ENCODE measurements at regions not wholly inside any gene's neighbourhood (a gene's known extent, or its start where the extent isn't known, plus 50 kb on each side); places are given as distances from the start of the nearest gene placed in this dataset.

- no peak for TF ChIP-seq TAF1 (IDR thresholded peaks at IDR 0.05; ENCODE audit: borderline replicate concordance, insufficient read depth, low read length)
- no peak for TF ChIP-seq FOXP2 (optimal IDR thresholded peaks at IDR 0.05; ENCODE audit: borderline replicate concordance, extremely low read depth, extremely low read length, insufficient read depth)
- no peak for TF ChIP-seq POLR2AphosphoS5 (IDR thresholded peaks at IDR 0.05; ENCODE audit: low read depth, low read length)
- TF ChIP-seq SIN3A (IDR thresholded peaks at IDR 0.05; ENCODE audit: borderline replicate concordance, insufficient read depth, low read length): no peak
- no peak for TF ChIP-seq REST (IDR thresholded peaks at IDR 0.05; ENCODE audit: insufficient read depth in 1 of 2, low read depth in 2 of 2, low read length in 2 of 2)
Measured at GRCh38 chr6:9979996-9980395, 434.9 kb downstream of the TFAP2A start.

DNA sequence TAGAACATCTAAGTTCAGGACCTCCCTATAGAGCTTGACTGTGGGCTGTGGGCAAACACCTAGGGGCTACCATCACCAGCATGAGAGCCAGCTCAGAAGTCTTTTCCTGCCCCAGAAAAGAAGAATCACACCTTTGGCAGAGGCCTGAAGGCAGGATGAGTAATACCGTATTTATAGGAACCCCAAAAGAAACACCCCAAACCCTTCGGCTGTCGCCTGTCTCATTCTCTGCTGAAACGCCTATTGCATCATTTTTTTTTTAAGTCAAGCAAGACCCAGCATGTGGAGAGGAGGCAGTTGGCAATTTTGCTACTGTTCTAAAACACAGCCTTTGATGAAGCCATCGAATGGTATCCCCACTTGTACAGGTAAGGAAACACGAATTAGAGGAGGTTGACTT lies 436.4 kb downstream of the TFAP2A start:
- TF ChIP-seq REST (IDR thresholded peaks at IDR 0.05; ENCODE audit: insufficient read depth in 1 of 2, low read depth in 2 of 2, low read length in 2 of 2) (no peak), SIN3A (IDR thresholded peaks at IDR 0.05; ENCODE audit: borderline replicate concordance, insufficient read depth, low read length) (no peak), FOXP2 (optimal IDR thresholded peaks at IDR 0.05; ENCODE audit: borderline replicate concordance, extremely low read depth, extremely low read length, insufficient read depth) (no peak)

- TF ChIP-seq POLR2AphosphoS5 (IDR thresholded peaks at IDR 0.05; ENCODE audit: low read depth, low read length) (no peak), SIN3A (IDR thresholded peaks at IDR 0.05; ENCODE audit: borderline replicate concordance, insufficient read depth, low read length) (no peak), FOXP2 (optimal IDR thresholded peaks at IDR 0.05; ENCODE audit: borderline replicate concordance, extremely low read depth, extremely low read length, insufficient read depth) (no peak), TAF1 (IDR thresholded peaks at IDR 0.05; ENCODE audit: borderline replicate concordance, insufficient read depth, low read length) (no peak), REST (IDR thresholded peaks at IDR 0.05; ENCODE audit: insufficient read depth in 1 of 2, low read depth in 2 of 2, low read length in 2 of 2) (no peak)
Measured at GRCh38 chr6:9977411-9977810, 437.5 kb downstream of the TFAP2A start.

DNA sequence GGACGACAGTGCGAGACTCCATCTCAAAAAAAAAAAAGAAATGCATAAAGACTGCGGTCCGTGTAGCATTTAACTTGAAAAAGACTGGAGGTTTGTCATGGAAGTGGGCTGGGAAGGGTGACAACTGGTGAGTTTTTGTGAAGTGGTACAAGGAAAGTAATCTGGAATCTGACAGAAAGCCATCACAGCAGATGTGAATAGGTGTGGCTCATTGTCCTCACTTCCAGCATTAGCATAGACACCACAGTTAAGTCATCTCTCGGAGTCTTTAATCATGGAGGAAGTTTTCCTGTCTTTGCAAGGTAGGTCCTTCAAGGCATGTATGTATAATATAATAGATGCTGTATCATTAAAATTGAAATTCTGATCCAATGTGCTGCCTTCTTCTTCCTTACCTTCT lies 453.2 kb downstream of the TFAP2A start:
- no peak for TF ChIP-seq REST (IDR thresholded peaks at IDR 0.05; ENCODE audit: insufficient read depth in 1 of 2, low read depth in 2 of 2, low read length in 2 of 2)
- TF ChIP-seq SIN3A (IDR thresholded peaks at IDR 0.05; ENCODE audit: borderline replicate concordance, insufficient read depth, low read length): no peak
- TF ChIP-seq TAF1 (IDR thresholded peaks at IDR 0.05; ENCODE audit: borderline replicate concordance, insufficient read depth, low read length): no peak
- TF ChIP-seq POLR2AphosphoS5 (IDR thresholded peaks at IDR 0.05; ENCODE audit: low read depth, low read length): no peak
- TF ChIP-seq FOXP2 (optimal IDR thresholded peaks at IDR 0.05; ENCODE audit: borderline replicate concordance, extremely low read depth, extremely low read length, insufficient read depth): no peak

DNA sequence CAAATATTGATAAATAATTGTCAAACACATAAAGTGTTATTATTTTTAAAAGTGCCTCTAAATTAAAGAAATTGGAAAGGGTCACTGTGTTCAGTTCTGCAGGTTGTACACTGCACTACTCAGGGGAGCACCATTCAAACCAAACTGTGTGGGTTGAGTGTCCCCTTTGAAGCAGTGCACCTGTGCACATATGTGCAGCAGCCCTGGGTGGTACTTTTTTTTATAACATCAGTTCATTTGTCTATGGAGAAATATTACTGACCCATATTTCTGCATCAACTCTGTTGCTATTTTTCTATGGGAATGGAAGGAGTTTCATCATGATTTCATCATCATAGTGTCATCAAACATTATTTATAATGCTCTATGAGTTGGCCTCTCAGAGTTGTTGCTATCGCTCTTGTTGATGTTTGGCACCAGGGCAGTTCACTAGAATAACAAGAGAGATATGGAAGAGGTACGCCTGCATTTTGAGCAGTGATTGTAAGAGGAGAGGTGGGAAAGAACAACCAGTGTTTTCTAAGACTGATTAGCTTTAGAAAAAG lies 457.6 kb downstream of the TFAP2A start:
- TF ChIP-seq POLR2AphosphoS5 (IDR thresholded peaks at IDR 0.05; ENCODE audit: low read depth, low read length): no peak
- no peak for TF ChIP-seq TAF1 (IDR thresholded peaks at IDR 0.05; ENCODE audit: borderline replicate concordance, insufficient read depth, low read length)
- no peak for TF ChIP-seq FOXP2 (optimal IDR thresholded peaks at IDR 0.05; ENCODE audit: borderline replicate concordance, extremely low read depth, extremely low read length, insufficient read depth)
- TF ChIP-seq SIN3A (IDR thresholded peaks at IDR 0.05; ENCODE audit: borderline replicate concordance, insufficient read depth, low read length): no peak

Data from PFSK-1 (cell line).